ENCODE measurements at regions not wholly inside any gene's neighbourhood (a gene's known extent, or its start where the extent isn't known, plus 50 kb on each side); places are given as distances from the start of the nearest gene placed in this dataset.
A peak's percentile ranks its signal among the peaks of the same experiment; 100 is the strongest.

- peak; percentile 37 for DNase-seq (ENCODE audit: low read depth)
- TF ChIP-seq CTCF (conservative IDR thresholded peaks at IDR 0.05; ENCODE audit: low read depth, low read length): no peak
- H3K4me3 ChIP-seq (ENCODE audit: low read depth, low read length): no peak overlapping the region
These were observed 164.1 kb downstream of the SEC14L1 start for GRCh38 chr17:77304746-77305473.

GRCh38 chr17:77306048-77306789 is 165.4 kb downstream of the SEC14L1 start:
- H3K4me3 ChIP-seq (ENCODE audit: low read depth, low read length): no peak overlapping the region
- DNase-seq (ENCODE audit: low read depth): no peak
- TF ChIP-seq CTCF (conservative IDR thresholded peaks at IDR 0.05; ENCODE audit: low read depth, low read length): no peak

GRCh38 chr17:77306790-77307478 is 166.2 kb downstream of the SEC14L1 start:
- no peak for DNase-seq (ENCODE audit: low read depth)
- no peak overlapping the region for H3K4me3 ChIP-seq (ENCODE audit: low read depth, low read length)
- no peak for TF ChIP-seq CTCF (conservative IDR thresholded peaks at IDR 0.05; ENCODE audit: low read depth, low read length)

GRCh38 chr17:77307479-77308198 is 166.9 kb downstream of the SEC14L1 start:
- no peak for TF ChIP-seq CTCF (conservative IDR thresholded peaks at IDR 0.05; ENCODE audit: low read depth, low read length)
- H3K4me3 ChIP-seq (ENCODE audit: low read depth, low read length): no peak overlapping the region
- no peak for DNase-seq (ENCODE audit: low read depth)

- no peak overlapping the region for H3K4me3 ChIP-seq (ENCODE audit: low read depth, low read length)
- TF ChIP-seq CTCF (conservative IDR thresholded peaks at IDR 0.05; ENCODE audit: low read depth, low read length): no peak
- DNase-seq (ENCODE audit: low read depth): peak; percentile 75
These were observed 168.3 kb downstream of the SEC14L1 start for GRCh38 chr17:77308861-77309726.

GRCh38 chr17:77310336-77310735 is 169.6 kb downstream of the SEC14L1 start:
- H3K4me3 ChIP-seq (ENCODE audit: low read depth, low read length): no peak overlapping the region
- no peak for TF ChIP-seq CTCF (conservative IDR thresholded peaks at IDR 0.05; ENCODE audit: low read depth, low read length)
- no peak for DNase-seq (ENCODE audit: low read depth)
